Brain microvascular endothelial cell (primary cell): ENCODE measurements at regions not wholly inside any gene's neighbourhood (a gene's known extent, or its start where the extent isn't known, plus 50 kb on each side); places are given as distances from the start of the nearest gene placed in this dataset.
A peak's percentile ranks its signal among the peaks of the same experiment; 100 is the strongest.

Source experiments
- DNase-seq: peaks from one replicate; pipeline ENCODE4 v3.0.0-alpha.2; 2020
- H3K27ac ChIP-seq: fragments of 250-450 bp; sonication (Bioruptor Pico); 2 replicates; pipeline ENCODE4 v1.5.1; 2020; ENCODE audit warnings: mild to moderate bottlenecking, moderate library complexity
- H3K27me3 ChIP-seq: fragments of 250-450 bp; sonication (Bioruptor Pico); replicated peaks from 2 replicates; pipeline ENCODE4 v1.5.1; 2020; ENCODE audit warnings: mild to moderate bottlenecking
- H3K36me3 ChIP-seq: fragments of 250-450 bp; sonication (Bioruptor Pico); replicated peaks from 2 replicates; pipeline ENCODE4 v1.5.1; 2020; ENCODE audit warnings: mild to moderate bottlenecking
- H3K4me3 ChIP-seq: 2 replicates; pipeline ENCODE4 v1.5.1; 2011; ENCODE audit warnings: low read depth, mild to moderate bottlenecking, control low read depth, low read length, moderate library complexity
- in situ Hi-C: cut with HindIII; loops from 2 replicates; pipeline ENCODE4 v1.10.0; 2017; ENCODE audit warnings: low sequenced_read_pairs, low pct_ligation_motif_present
- TF ChIP-seq, protein P1 (sequence below): IDR thresholded peaks from 2 replicates; pipeline ENCODE4 v1.5.1; 2011; ENCODE audit warnings: low read depth, mild to moderate bottlenecking, moderate library complexity, low read length, control low read depth, inconsistent platforms; ENCODE audit errors: missing control alignments

DNA sequence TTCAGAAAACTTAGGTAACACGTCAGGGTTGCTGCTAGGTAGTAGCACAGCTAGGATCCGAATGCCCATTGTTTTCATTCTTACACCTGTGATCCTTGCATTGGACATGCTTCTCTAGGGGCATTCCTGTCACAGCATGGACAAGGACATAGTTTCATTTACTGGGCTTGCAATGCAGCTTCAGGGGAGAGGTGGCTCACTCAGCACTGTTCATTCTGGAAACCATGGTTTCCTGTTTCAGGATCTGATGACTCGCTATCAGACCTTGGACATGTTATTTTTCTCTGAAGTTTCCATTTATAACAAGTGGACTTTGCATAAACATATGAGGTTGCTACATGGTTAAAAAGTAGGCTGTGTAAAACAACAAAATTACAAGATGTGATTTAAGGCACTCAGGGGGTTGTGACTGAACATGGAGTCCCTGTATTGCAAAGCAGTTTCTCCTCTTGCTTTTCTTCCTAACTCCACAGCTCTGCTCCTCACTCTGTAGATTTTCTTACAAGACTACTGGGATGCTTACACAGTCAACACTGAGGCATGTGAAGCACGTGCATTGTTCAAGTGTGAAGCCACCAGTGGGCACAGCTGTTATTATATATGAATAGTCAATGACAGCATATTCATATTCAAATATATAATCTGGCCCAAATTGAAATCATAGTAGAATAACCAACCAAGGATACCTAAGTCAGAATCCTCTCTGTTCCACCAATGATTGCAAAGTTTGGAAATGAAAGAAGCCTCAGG is 66.1 kb upstream of the STK32A start:
- DNase-seq: peak; percentile 14
- Histone ChIP-seq H3K36me3 (no peaks in the 10 kb centered on the region), H3K27ac (no peak overlapping the region), H3K4me3 (no peak overlapping the region), H3K27me3 (no peaks in the 10 kb centered on the region)
- TF ChIP-seq, protein P1, sequence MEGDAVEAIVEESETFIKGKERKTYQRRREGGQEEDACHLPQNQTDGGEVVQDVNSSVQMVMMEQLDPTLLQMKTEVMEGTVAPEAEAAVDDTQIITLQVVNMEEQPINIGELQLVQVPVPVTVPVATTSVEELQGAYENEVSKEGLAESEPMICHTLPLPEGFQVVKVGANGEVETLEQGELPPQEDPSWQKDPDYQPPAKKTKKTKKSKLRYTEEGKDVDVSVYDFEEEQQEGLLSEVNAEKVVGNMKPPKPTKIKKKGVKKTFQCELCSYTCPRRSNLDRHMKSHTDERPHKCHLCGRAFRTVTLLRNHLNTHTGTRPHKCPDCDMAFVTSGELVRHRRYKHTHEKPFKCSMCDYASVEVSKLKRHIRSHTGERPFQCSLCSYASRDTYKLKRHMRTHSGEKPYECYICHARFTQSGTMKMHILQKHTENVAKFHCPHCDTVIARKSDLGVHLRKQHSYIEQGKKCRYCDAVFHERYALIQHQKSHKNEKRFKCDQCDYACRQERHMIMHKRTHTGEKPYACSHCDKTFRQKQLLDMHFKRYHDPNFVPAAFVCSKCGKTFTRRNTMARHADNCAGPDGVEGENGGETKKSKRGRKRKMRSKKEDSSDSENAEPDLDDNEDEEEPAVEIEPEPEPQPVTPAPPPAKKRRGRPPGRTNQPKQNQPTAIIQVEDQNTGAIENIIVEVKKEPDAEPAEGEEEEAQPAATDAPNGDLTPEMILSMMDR: no peak
- in situ Hi-C loops: no loop called here

DNA sequence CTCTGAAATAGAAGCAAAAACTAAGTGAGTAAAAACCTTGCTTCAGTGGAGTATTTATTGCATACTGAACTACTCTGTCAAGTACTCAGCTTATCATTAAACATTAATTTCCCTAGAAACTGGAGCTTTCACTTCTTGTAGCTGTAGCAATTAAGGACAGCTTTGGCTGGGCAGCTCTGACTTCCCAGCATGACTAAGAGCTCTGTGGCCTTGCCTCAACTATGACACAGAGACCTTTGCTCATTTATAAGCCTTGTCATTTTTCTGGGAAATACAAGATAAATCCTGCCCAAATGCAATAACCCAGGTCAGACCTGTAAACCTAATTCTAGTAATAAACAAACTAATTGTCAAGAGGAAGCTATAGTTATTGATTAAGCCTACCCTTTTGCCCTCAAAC is 65.4 kb upstream of the STK32A start:
- Histone ChIP-seq H3K27ac (no peak overlapping the region), H3K36me3 (no peaks in the 10 kb centered on the region), H3K4me3 (no peak overlapping the region), H3K27me3 (no peaks in the 10 kb centered on the region)
- in situ Hi-C loops: no loop called here
- no peak for DNase-seq
- TF ChIP-seq, protein P1: no peak

DNA sequence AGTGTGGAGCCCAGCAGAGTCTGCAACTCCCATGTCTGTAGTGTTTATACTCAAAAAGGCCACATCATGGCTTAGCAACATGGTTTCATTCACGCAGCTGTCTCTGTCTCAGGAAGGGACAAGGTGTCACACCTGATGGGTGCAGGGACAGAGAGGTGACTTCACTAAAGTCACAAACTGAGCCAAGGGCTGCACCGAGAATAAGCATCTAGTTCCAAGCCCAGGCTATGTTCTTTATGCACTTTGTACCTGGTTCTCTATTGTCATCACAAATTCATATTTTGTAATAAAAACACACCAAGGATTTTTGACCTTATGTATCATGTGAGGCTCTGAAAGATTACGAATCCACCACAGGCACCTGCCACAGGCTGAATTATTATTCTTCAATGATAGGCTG is 64.9 kb upstream of the STK32A start:
- H3K4me3 ChIP-seq: no peak overlapping the region
- no peaks in the 10 kb centered on the region for H3K36me3 ChIP-seq
- no peak for DNase-seq
- in situ Hi-C loops: no loop called here
- no peaks in the 10 kb centered on the region for H3K27me3 ChIP-seq
- no peak overlapping the region for H3K27ac ChIP-seq
- TF ChIP-seq, protein P1: no peak

DNA sequence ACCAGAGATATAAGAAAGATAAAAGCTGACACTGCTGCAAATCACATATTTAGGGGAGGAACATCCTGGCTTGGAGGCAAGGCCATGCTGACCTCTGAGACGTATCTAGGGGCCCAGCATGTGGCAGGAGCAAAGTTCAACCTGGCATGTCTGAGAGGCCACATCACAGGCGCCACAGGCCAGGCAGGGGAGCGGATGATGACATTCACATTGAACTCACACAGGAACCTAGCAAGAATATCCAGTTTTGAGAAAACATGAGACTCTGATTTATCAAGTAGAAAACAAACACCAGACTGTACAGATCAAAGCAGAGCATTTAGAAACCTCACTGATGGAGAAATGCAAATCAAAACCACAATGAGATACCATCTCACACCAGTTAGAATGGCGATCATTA is 64.2 kb upstream of the STK32A start:
- Histone ChIP-seq H3K36me3 (no peaks in the 10 kb centered on the region), H3K27ac (no peak overlapping the region), H3K27me3 (no peaks in the 10 kb centered on the region), H3K4me3 (no peak overlapping the region)
- no peak for DNase-seq
- TF ChIP-seq, protein P1: no peak
- in situ Hi-C loops: no loop called here

DNA sequence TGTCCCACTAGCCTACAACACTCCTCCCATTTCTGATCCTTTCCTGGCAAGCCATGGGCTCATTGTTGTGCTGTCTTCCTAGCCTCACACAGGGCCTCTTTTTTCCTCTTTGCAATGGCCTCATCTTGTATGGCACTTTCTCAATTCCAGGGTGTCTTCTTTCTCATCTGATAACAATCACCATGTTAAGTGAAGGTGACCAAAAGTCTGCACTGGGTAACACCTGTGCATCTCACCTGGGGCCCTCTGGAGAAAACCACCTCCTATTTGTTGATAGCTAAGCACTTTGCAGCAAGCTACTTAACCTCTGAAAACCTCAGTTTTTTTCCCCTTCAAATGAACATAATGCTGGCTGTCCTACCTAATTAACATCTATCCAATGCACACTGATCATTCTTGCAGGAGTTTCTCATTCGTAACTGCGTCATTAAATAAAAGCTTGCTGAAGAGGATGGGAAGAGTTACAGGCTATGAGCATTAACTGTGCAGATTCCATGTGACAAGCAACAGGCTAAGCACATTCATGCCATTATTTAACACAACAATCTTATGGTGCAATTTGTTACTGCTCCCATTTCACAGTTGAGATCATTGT is 60.1 kb upstream of the STK32A start:
- Histone ChIP-seq H3K4me3 (no peak overlapping the region), H3K27me3 (no peaks in the 10 kb centered on the region), H3K27ac (no peak overlapping the region), H3K36me3 (no peaks in the 10 kb centered on the region)
- no peak for DNase-seq
- TF ChIP-seq, protein P1: no peak
- in situ Hi-C loops: loop anchor here (25.0 kb wide), 1 partner anchor 637 kb away; no protein-coding TSS in a partner anchor
